ENCODE measurements at regions not wholly inside any gene's neighbourhood (a gene's known extent, or its start where the extent isn't known, plus 50 kb on each side); places are given as distances from the start of the nearest gene placed in this dataset.

DNA sequence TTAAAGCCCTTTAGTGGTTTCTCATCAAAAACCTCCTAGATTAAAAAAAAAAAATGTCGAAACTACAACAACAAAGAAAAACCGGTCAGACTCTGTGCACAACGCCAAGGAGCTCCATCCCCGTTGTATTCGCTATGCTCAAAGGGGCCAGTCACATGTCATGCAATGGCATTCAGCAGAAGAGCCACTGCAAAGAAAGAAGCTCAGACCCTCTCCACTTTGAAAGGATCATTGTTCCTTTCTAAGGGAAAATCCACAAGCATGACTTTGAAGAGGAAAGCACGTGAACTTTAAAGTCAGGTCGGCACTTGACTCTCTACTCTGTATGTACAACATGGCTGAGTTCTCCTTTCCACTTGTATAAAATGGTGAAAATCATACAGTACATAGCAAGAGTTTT lies 655.6 kb downstream of the ETS1 start:
- TF ChIP-seq CTCF (IDR thresholded peaks at IDR 0.05): no peak
- TF ChIP-seq POLR2A (IDR thresholded peaks at IDR 0.05): no peak

All from suprapubic skin (tissue), 3 donors.